ENCODE measurements at regions not wholly inside any gene's neighbourhood (a gene's known extent, or its start where the extent isn't known, plus 50 kb on each side); places are given as distances from the start of the nearest gene placed in this dataset.
"Not testable (repeated sequence)": the region's sequence is repeated elsewhere in the genome, so short reads cannot be mapped to it uniquely, and the experiment has no call there.

DNA sequence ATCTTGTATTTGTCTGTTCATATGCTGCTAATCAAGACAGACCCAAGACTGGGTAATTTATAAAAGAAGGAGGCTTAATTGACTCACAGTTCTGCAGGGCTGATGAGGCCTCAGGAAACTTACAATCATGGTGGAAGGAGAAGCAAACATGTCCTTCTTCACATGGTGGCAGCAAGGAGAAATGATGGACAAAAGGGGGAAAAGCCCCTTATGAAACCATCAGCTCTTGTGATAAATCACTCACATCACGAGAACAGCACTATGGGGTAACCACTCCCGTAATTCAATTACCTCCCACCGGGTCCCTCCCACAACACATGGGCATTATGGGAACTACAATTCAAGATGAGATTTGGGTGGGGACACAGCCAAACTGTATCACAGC lies 117.0 kb downstream of the TTC6 start:
- DNase-seq = not testable (repeated sequence)

DNA sequence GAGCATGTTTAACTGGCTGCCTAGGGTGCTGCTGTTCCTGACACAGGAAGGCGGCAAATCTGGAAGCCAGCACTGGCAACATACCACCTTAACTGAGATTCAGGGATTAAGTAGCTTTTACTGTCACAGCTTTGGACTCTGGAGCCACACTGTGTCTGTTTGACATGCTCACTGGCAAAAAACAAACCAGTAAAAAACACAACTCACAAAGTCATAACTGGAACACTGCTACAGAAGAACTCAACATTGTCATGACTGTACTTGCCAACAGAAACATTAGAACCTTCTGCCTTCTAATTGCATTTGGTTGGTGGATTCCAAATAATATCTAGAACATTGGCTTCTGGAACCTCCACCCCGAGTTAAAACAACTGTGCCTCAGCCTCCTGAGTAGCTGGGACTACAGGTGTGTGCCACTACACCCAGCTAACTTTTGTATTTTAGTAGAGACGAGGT lies 117.6 kb downstream of the TTC6 start:
- no peak for DNase-seq

DNA sequence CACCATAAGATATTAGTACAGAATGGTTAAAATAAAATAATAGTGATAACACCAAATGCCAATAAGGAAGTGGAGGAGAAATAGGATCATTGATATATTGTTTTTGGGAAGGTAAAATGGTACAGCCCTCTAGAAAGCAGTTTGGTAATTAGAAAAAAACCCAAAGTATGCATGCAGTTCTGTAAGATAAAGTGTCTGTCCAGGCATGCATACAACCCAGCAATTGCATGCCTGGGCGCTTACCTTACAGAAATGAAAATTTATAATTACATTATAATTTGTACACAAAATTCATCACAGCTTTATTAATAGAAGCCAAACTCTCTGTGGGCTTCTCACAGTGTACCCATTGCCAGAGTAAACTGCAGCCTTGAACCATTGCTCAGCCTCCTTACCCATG lies 124.7 kb downstream of the TTC6 start:
- no peak for DNase-seq

DNA sequence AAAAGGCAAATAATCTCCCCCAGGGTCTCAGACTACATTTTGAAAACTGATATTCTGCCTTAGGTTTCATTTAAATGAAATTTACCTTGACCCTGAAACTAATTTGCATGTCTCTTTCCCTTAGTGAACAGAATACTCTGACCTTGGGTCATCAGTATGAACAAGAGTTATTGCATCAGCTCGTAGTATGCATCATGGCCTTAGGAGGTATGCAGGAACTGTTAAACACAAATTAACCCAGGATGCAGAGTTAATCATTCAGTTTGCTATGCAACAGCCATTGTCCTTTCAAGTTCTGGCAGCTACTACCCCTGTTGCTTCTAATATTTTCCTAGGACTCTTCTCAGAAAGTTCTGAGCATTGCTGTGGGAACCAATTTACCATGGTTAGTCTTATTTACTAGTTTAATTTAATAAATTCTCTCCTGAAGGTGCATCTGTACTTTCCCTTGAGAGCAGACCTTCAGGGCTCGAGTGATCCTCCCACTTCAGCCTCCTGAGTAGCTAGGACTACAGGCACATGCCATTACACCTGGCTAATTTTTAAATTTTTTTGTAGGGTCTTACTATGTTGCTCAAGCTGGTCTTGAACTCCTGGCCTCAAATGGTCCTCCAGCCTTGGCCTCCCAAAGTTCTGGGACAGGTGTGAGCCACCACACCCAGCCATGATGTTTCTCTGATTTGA lies 126.7 kb downstream of the TTC6 start:
- no peak for DNase-seq

DNA sequence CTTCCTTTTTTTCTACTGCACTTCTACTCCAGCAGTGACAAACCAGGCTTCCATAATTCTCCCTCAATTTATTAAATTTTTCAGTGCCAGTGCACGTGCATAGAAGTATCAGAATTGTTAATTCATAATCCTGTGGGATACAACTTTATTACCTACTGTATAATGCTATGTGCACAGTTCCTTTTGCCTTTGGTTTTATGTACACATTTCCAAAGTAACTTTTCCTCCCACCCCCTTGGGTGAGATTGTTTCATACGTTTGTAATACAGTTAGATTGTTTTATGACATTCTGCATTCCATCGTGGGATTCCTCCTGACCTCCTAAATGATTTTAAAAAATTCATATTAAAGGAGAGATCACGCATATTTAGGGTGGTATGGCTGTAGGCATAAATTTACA lies 128.1 kb downstream of the TTC6 start:
- DNase-seq = no peak

DNA sequence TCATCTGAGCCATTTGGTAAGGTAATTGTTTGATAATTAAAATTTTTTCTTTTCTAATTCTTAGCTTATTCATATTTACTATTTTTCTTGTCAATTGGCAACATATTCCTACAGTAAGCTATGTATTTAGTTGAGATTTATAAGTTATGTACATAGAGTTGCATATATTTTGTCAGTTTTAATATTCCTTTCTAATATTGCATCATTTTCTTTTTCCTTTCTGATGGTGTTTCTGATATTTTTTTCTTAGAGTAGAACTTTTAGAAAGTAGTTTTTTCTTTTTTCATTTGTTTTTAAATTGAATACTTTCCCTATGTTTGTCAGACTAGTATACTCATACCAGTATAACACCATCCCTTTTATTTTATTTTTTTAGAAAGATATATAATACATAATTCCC lies 131.3 kb downstream of the TTC6 start:
- DNase-seq = no peak

DNA sequence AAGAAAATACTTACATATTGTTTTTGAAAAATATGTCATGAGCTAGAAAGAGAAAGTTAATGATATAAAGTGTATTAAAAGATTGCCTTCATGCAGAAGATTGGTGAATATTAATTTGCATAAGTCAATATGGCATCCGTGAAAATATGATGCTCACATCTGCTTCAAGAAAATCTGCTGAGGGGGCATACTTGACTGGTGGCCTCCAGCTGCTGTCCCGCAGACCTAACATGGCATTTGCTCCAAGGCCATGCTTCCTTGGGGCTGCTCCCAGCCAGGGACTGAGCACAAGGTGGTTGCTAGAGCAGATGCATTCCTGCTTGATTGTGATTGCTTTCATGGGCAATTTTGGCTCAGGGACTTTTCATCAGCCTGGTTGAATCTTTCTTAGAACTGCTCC lies 133.8 kb downstream of the TTC6 start:
- DNase-seq = no peak

DNA sequence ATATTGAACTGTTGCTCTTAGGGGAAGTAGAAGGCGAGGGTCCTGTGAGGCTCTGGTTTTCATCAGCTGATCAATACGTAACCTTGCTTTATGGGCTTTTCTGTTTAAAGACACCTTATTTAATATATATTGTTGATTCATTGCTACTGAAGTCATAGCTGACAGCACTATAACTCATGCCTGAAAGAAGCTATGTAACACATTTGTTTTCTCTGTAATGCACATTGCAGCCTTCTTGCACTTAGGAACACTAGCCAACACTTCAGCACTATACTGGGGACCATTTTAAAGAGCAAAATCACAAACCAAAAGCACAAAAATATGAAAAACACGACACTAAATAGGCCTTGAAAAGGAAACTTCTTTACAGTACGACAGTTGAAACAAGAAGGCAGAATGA lies 135.7 kb downstream of the TTC6 start:
- DNase-seq = no peak

DNA sequence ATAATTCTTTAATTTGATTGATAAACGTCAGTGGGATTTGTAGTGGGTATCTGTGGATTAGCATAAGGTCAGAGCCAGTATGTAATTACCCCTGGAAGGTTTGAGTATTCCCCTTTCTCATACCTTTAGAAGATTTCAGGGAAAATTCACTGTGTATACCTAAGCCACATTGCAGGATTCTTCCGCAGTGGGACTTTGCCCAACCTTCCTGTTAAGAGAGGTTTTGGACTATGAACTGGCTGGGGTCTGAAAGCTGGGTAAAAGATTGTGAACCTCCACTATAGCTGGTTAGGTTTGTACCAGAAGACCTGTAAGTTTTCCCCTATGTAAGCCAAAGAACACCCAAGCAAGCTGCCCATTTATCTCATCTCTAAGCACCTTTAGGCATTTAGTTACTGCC lies 150.2 kb downstream of the TTC6 start:
- no peak for DNase-seq

DNA sequence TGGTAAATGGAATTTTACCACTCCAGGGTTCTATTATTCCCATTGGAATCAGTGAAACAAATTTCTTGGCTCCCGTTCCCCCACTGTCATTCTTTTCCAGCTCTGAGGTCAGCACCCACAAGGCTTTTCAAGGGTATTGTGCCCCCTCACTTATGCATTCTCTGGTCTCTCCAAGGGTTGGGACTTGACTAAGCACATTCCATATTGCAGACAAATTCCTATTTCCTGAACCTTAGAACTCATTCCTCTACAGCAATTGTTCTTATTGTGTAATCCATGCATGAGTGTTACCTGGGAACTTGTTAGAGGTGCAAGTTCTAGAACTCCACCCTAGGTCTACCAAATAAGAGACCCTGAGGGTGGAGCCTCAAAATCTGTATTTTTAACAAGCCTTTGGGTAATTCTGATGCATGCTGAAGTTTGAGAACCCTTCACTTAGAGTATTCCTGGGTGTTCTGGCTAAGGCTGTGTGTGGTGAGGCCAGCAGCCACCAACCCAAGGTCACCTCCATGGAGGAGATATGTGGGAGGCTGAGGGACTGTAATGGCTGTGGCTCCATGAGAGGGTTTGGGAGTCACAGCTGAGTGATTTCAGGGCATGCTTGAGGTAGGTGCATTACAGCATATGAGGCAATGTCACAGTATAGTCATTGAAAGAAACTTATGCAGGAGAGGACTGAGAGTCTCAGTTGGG lies 150.9 kb downstream of the TTC6 start:
- no peak for DNase-seq

DNA sequence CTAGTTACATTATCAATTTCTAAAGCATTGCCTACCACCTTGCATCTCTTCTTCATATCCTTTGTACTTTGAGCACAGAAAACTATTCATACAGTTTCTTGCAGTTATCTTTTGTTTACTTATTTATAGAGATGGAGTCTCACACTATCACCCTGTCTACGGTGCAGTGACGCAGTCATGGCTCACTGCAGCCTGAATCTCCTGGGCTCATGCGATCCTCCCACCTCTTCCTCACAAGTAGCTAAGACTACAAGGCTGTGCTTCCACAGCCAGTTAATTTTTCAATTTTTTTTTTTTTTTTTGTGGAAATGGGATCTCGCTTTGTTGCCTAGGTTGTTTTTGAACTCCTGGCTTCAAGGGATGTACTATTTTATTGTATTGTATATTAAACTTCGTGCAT lies 158.0 kb downstream of the TTC6 start:
- no peak for DNase-seq

DNA sequence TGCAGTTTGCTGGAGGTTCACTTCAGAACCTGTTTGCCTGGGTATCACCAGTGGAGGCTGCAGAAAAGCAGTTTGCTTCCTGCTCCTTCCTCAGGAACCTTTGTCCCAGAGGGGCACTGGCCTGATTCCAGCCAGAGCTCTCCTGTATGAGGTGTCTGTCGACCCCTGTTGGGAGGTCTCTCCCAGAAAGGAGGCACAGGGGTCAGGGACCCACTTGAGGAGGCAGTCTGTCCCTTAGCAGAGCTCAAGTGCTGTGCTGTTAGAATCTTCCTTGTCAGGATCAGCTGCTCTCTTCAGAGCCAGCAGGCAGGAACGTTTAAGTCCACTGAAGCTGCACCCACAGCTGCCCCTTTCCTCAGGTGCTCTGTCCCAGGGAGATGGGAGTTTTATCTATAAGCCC lies 164.8 kb downstream of the TTC6 start:
- DNase-seq = not testable (repeated sequence)

DNA sequence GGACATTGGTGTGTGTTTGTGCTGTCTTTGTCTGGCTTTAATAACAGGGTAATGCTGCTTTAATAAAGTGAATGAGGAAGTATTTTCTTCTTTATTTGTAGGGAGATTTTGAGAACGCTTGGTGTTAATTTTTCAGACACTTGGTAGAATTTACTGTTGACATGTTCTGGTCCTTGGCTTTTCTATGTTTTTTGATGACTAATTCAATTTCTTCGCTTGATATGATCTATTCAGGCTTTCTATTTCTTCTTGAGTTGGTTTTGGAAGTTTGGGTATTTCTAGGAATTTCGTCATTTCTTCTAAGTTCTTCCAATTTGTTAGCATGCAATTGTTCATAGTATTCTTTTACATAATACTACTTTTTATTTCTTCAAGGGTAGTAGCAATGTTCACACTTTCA lies 167.8 kb downstream of the TTC6 start:
- DNase-seq = no peak

DNA sequence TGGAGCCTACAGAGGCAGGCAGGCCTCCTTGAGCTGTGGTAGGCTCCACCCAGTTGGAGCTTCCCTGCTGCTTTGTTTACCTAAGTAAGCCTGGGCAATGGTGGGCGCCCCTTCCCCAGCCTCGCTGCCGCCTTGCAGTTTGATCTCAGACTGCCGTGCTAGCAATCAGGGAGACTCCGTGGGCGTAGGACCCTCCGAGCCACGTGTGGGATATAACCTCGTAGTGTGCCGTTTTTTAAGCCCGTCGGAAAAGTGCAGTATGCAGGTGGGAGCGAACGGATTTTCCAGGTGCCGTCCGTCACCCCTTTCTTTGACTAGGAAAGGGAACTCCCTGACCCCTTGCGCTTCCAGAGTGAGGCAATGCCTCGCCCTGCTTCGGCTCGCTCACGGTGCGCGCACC lies 176.9 kb downstream of the TTC6 start:
- not testable (repeated sequence) for DNase-seq

DNA sequence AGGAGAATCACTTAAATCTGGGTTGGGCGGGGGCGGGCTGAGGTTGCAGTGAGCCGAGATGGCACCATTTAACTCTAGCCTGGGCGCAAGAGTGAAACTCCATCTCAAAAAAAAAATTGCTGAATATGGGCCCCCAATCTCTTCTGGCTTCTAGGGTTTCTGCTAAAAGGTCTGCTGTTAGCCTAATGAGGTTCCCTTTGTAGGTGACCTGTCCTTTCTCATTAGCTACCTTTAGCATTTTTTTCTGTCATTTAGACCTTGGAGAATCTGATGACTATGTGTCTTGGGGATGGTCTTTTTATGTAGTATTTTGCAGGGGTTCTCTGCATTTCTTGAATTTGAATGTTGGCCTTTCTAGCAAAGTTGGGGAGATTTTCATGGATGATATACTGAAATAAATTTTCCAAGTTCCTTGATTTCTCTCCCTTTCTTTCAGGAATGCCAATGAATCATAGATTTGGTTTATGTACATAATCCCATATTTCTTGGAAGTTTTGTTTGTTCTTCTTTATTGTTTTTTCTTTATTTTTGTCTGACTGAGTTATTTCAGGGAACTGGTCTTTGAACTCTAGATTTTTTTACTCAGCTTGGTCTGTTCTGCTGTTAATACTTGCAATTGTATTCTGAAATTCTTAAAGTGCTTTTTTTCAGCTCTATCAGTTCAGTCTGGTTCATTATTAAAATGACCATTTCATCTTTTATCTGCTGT lies 181.5 kb downstream of the TTC6 start:
- no peak for DNase-seq

DNA sequence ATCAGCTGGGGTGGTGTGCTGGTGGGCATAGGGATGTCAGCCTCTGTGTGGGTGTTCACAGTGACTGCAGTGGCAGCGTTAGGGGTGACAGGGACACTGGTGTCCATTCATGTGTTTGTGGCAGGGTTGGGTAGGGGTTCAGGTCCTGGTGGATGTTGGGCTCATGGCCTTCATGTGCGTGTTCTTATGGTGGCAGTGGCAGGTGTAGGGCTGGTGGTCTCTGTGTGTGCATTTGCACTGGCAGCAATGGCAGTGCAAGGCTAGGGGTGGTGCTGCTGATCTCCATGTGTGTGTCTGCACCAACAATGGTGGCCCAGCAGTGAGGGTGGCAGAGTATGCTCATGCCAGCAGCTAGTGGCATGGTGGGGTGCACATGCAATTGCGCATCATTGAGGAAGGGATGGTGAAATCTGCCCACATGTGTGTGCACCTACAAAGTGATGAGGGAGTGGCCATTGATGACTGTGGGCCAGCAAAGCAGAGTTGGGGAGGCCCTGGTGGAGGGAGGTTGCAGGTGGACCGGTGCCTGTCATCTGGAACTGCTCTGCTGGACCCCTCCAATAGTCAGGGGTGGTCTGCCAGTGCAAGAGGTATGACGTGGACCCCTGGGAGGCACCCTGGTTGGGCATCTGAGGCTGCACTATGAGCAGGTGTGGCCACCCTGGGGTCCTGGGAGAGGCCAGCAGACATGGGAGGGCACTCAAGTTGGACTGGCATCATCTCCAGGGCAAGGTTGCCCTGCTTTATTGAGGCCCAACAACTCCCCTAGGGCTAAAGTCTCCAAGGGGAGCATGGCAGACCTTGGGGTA lies 182.9 kb downstream of the TTC6 start:
- no peak for DNase-seq

DNA sequence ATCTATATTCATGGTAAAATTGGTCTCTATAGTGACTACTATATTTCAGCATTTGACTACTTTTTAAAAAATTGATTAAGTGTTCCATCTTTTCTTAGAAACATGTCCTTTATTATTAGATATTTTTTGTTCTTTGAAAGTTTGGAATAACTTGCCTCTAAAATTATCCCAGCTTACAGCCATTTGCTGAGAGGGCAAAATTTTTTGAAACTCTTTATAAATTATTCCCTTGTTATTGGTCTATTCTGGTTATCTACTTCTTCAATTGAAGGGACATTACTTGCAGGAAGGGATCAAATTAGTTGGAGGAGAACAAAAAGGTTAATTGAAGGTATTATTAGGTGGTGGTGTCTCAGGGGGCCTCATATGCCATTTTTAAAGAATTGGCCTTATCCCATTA lies 184.1 kb downstream of the TTC6 start:
- no peak for DNase-seq

DNA sequence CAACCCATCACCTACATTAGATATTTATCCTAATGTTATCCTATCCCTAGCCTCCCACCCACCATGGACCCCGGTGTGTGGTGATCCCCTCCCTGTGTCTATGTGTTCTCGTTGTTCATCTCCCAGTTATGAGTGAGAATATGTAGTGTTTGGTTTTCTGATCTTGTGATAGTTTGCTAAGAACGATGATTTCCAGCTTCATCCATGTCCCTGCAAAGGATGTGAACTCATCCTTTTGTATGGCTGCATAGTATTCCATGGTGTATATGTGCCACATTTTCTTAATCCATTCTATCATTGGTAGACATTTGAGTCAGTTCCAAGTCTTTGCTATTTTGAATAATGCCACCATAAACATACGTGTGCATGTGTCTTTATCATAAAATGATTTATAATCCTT lies 185.3 kb downstream of the TTC6 start:
- DNase-seq = not testable (repeated sequence)

DNA sequence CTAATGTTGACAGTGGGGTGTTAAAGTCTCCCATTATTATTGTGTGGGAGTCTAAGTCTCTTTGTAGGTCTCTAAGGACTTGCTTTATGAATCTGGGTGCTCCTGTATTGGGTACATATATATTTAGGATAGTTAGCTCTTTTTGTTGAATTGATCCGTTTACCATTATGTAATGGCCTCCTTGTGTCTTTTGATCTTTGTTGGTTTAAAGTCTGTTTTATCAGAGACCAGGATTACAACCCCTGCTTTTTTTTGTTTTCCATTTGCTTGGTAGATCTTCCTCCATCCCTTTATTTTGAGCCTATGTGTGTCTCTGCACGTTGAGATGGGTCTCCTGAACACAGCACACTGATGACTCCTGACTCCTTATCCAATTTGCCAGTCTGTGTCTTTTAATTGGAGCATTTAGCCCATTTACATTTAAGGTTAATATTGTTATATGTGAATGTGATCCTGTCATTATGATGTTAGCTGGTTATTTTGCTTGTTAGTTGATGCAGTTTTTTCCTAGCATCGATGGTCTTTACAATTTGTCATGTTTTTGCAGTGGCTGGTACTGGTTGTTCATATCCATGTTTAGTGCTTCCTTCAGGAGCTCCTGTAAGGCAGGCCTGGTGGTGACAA lies 188.9 kb downstream of the TTC6 start:
- DNase-seq = not testable (repeated sequence)

DNA sequence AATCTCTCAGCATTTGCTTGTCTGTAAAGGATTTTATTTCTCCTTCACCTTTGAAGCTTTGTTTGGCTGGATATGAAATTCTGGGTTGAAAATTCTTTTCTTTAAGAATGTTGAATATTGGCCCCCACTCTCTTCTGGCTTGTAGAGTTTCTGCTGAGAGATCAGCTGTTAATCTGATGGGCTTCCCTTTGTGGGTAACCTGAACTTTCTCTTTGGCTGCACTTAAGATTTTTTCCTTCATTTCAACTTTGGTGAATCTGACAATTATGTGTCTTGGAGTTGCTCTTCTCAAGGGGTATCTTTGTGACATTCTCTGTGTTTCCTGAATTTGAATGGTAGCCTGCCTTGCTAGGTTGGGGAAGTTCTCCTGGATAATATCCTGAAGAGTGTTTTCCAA lies 189.4 kb downstream of the TTC6 start:
- not testable (repeated sequence) for DNase-seq

DNA sequence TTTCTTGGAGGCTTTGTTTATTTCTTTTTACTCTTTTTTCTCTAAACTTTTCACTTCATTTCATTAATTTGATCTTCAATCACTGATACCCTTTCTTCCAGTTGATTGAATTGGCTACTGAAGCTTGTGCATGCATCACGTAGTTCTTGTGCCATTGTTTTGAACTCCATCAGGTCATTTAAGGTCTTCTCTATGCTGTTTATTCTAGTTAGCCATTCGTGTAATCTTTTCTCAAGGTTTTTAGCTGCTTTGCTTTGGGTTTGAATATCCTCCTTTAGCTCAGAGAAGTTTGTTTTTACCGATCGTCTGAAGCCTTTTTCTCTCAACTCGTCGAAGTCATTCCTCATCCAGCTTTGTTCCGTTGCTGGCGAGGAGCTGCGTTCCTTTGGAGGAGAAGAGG lies 189.9 kb downstream of the TTC6 start:
- not testable (repeated sequence) for DNase-seq

DNA sequence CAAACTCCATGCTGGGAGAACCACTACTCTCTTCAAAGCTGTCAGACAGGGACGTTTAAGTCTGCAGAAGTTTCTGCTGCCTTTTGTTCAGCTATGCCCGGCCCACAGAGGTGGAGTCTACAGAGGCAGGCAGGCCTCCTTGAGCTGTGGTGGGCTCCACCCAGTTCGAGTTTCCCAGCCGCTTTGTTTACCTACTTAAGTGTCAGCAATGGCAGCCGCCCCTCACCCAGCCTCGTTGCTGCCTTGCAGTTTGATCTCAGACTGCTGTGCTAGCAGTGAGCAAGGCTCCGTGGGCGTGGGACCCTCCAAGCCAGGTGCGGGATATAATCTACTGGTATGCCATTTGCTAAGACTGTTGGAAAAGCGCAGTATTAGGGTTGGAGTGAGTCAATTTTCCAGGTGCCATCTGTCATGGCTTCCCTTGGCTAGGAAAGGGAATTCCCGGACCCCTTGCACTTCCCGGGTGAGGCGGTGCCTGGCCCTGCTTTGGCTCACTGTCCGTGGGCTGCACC lies 190.7 kb downstream of the TTC6 start:
- not testable (repeated sequence) for DNase-seq
